ENCODE measurements at regions not wholly inside any gene's neighbourhood (a gene's known extent, or its start where the extent isn't known, plus 50 kb on each side); places are given as distances from the start of the nearest gene placed in this dataset.

DNA sequence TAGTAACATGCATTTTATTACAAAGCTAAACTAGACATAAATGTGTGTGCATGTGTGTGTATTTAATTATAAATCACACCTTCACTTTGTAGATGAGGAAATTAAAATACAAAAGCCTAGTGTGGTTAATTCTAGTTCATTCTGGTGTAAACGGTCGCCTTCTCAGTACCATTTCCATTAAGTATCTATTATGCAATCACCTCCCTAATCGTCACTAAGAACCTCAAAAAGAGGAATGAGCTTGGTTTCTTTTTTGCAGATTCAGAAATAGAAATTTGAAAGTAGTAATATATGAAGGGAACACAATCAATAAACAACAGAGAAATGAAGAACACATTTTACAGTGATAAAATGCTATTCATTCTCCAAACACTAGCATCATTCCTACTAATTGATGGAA is 233.2 kb downstream of the ZBBX start:
- H3K4me1 Mint-ChIP-seq (ENCODE audit: insufficient read depth, unreplicated experiment): peaks cover 6% of the 10 kb centered on the region
- no peaks in the 10 kb centered on the region for H3K36me3 Mint-ChIP-seq (ENCODE audit: insufficient read depth, unreplicated experiment)
- H3K9me3 Mint-ChIP-seq (ENCODE audit: unreplicated experiment): no peaks in the 10 kb centered on the region
- TF ChIP-seq, protein P1, sequence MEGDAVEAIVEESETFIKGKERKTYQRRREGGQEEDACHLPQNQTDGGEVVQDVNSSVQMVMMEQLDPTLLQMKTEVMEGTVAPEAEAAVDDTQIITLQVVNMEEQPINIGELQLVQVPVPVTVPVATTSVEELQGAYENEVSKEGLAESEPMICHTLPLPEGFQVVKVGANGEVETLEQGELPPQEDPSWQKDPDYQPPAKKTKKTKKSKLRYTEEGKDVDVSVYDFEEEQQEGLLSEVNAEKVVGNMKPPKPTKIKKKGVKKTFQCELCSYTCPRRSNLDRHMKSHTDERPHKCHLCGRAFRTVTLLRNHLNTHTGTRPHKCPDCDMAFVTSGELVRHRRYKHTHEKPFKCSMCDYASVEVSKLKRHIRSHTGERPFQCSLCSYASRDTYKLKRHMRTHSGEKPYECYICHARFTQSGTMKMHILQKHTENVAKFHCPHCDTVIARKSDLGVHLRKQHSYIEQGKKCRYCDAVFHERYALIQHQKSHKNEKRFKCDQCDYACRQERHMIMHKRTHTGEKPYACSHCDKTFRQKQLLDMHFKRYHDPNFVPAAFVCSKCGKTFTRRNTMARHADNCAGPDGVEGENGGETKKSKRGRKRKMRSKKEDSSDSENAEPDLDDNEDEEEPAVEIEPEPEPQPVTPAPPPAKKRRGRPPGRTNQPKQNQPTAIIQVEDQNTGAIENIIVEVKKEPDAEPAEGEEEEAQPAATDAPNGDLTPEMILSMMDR (IDR thresholded peaks at IDR 0.05; ENCODE audit: unreplicated experiment): no peak
- no peak overlapping the region for H3K4me3 Mint-ChIP-seq (ENCODE audit: unreplicated experiment)
- no peaks in the 10 kb centered on the region for H3K27me3 Mint-ChIP-seq (ENCODE audit: insufficient read depth, unreplicated experiment)
- no peak overlapping the region for H3K27ac Mint-ChIP-seq (ENCODE audit: low read depth, unreplicated experiment)
- no peak for DNase-seq (ENCODE audit: unreplicated experiment)
- intact Hi-C loops (cut with micrococcal nuclease): no loop called here
- BruUV-seq (replicated peaks): no TSS peak
- ChIA-PET CTCF (no interaction called here), POLR2A (no interaction called here)

- intact Hi-C loops (cut with micrococcal nuclease): no loop called here
- Mint-ChIP-seq H3K9me3 (ENCODE audit: unreplicated experiment) (no peaks in the 10 kb centered on the region), H3K4me3 (ENCODE audit: unreplicated experiment) (no peak overlapping the region), H3K27me3 (ENCODE audit: insufficient read depth, unreplicated experiment) (no peaks in the 10 kb centered on the region), H3K36me3 (ENCODE audit: insufficient read depth, unreplicated experiment) (no peaks in the 10 kb centered on the region), H3K4me1 (ENCODE audit: insufficient read depth, unreplicated experiment) (no peaks in the 10 kb centered on the region), H3K27ac (ENCODE audit: low read depth, unreplicated experiment) (no peak overlapping the region)
- POLR2A ChIA-PET: no interaction called here
- no TSS peak for BruUV-seq (replicated peaks)
- TF ChIP-seq, protein P1 (IDR thresholded peaks at IDR 0.05; ENCODE audit: unreplicated experiment): no peak
- CTCF ChIA-PET: interaction anchor here (0.7 kb wide), 2 partner anchors 576 to 937 kb away, joined by 3 read pairs; no protein-coding TSS in a partner anchor
- no peak for DNase-seq (ENCODE audit: unreplicated experiment)
These were observed 254.3 kb downstream of the ZBBX start for GRCh38 chr3:167125612-167126407.

DNA sequence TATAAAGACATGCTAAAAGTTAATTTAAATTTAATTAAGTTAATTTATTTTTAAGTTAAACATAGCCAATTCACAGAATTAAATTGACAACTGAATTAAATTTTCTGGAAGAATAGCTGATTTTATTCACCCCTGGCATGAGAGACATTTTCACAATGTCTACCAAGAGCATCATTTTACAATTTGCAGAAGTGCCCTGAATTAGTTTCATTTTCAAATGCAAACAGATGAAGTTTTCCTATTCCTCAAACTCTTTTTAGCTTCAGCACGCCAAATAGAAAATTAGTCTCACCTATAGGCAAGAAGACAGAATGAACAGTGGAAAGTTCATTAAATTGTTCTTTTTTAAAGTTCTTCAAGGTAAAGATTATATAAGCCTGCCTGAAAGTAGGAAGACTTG is 259.3 kb downstream of the ZBBX start:
- Mint-ChIP-seq H3K9me3 (ENCODE audit: unreplicated experiment) (peaks cover 7% of the 10 kb centered on the region), H3K4me1 (ENCODE audit: insufficient read depth, unreplicated experiment) (peaks cover 4% of the 10 kb centered on the region), H3K4me3 (ENCODE audit: unreplicated experiment) (no peak overlapping the region), H3K27ac (ENCODE audit: low read depth, unreplicated experiment) (no peak overlapping the region), H3K27me3 (ENCODE audit: insufficient read depth, unreplicated experiment) (no peaks in the 10 kb centered on the region), H3K36me3 (ENCODE audit: insufficient read depth, unreplicated experiment) (no peaks in the 10 kb centered on the region)
- DNase-seq (ENCODE audit: unreplicated experiment): no peak
- TF ChIP-seq, protein P1 (IDR thresholded peaks at IDR 0.05; ENCODE audit: unreplicated experiment): no peak
- CTCF ChIA-PET: no interaction called here
- intact Hi-C loops (cut with micrococcal nuclease): no loop called here
- POLR2A ChIA-PET: no interaction called here
- BruUV-seq (replicated peaks): no TSS peak

GRCh38 chr3:167116120-167116922 is 263.8 kb downstream of the ZBBX start:
- TF ChIP-seq, protein P1 (IDR thresholded peaks at IDR 0.05; ENCODE audit: unreplicated experiment): no peak
- H3K27me3 Mint-ChIP-seq (ENCODE audit: insufficient read depth, unreplicated experiment): no peaks in the 10 kb centered on the region
- intact Hi-C loops (cut with micrococcal nuclease): no loop called here
- H3K4me1 Mint-ChIP-seq (ENCODE audit: insufficient read depth, unreplicated experiment): peaks cover 4% of the 10 kb centered on the region
- CTCF ChIA-PET: interaction anchor here (0.6 kb wide), 1 partner anchor 13 kb away, joined by 4 read pairs; no protein-coding TSS in a partner anchor
- DNase-seq (ENCODE audit: unreplicated experiment): no peak
- H3K4me3 Mint-ChIP-seq (ENCODE audit: unreplicated experiment): no peak overlapping the region
- H3K9me3 Mint-ChIP-seq (ENCODE audit: unreplicated experiment): peaks cover 7% of the 10 kb centered on the region
- H3K27ac Mint-ChIP-seq (ENCODE audit: low read depth, unreplicated experiment): no peak overlapping the region
- POLR2A ChIA-PET: interaction anchor here (0.5 kb wide), 1 partner anchor 24 kb away, joined by 3 read pairs; no protein-coding TSS in a partner anchor
- H3K36me3 Mint-ChIP-seq (ENCODE audit: insufficient read depth, unreplicated experiment): no peaks in the 10 kb centered on the region
- no TSS peak for BruUV-seq (replicated peaks)
